HTR-8/SVneo (cell line): ENCODE measurements at regions not wholly inside any gene's neighbourhood (a gene's known extent, or its start where the extent isn't known, plus 50 kb on each side); places are given as distances from the start of the nearest gene placed in this dataset.
A peak's percentile ranks its signal among the peaks of the same experiment; 100 is the strongest.

Experiments used
- DNase-seq: peaks from one replicate; pipeline ENCODE4 v3.0.0; 2011; ENCODE audit warnings: low spot score, mixed read lengths; ENCODE audit not compliant: insufficient read length
- FAIRE-seq: peaks from 2 replicates; lab custom pipeline; 2011; peaks lifted over from hg19 to GRCh38; lab: Jason Lieb, UNC

GRCh38 chr11:45556851-45557707, 108.3 kb downstream of the CHST1 start:
- DNase-seq (no peak), FAIRE-seq (no peak)

- DNase-seq: no peak
- FAIRE-seq: no peak
Observed at GRCh38 chr11:45554230-45554967, 111.0 kb downstream of the CHST1 start.

GRCh38 chr11:45553383-45553936, 112.0 kb downstream of the CHST1 start:
- no peak for FAIRE-seq
- DNase-seq: no peak

- FAIRE-seq (no peak), DNase-seq (no peak)
Observed at GRCh38 chr11:45551191-45551713, 114.2 kb downstream of the CHST1 start.

GRCh38 chr11:45549257-45549656, 116.2 kb downstream of the CHST1 start:
- no peak for FAIRE-seq
- no peak for DNase-seq

- DNase-seq (no peak), FAIRE-seq (no peak)
Observed at GRCh38 chr11:45546366-45546765, 119.1 kb downstream of the CHST1 start.

GRCh38 chr11:45544826-45545225, 120.6 kb downstream of the CHST1 start:
- DNase-seq (no peak), FAIRE-seq (no peak)

GRCh38 chr11:45543808-45544422, 121.5 kb downstream of the CHST1 start:
- FAIRE-seq (no peak), DNase-seq (peak; percentile 19)

- DNase-seq (no peak), FAIRE-seq (no peak)
Observed at GRCh38 chr11:45543081-45543480, 122.3 kb downstream of the CHST1 start.

- FAIRE-seq (no peak), DNase-seq (no peak)
Observed at GRCh38 chr11:45541693-45542434, 123.6 kb downstream of the CHST1 start.

GRCh38 chr11:45538939-45539338, 126.5 kb downstream of the CHST1 start:
- DNase-seq (no peak), FAIRE-seq (no peak)

- DNase-seq: no peak
- no peak for FAIRE-seq
Observed at GRCh38 chr11:45538363-45538762, 127.1 kb downstream of the CHST1 start.

- FAIRE-seq (no peak), DNase-seq (no peak)
Observed at GRCh38 chr11:45537614-45538013, 127.8 kb downstream of the CHST1 start.

- no peak for FAIRE-seq
Observed at GRCh38 chr11:45535033-45535432, 130.4 kb downstream of the CHST1 start.

GRCh38 chr11:45534132-45534531, 131.3 kb downstream of the CHST1 start:
- DNase-seq (no peak), FAIRE-seq (no peak)

More at GRCh38 chr11:45535033-45535432, 130.4 kb downstream of the CHST1 start:
- DNase-seq: no peak

- FAIRE-seq: no peak
- no peak for DNase-seq
Observed at GRCh38 chr11:45532546-45532945, 132.9 kb downstream of the CHST1 start.

GRCh38 chr11:45530776-45531175, 134.6 kb downstream of the CHST1 start:
- no peak for DNase-seq
- no peak for FAIRE-seq

GRCh38 chr11:45530111-45530510, 135.3 kb downstream of the CHST1 start:
- FAIRE-seq (no peak), DNase-seq (no peak)

GRCh38 chr11:45528435-45528834, 137.0 kb downstream of the CHST1 start:
- no peak for FAIRE-seq
- no peak for DNase-seq

GRCh38 chr11:45527898-45528297, 137.5 kb downstream of the CHST1 start:
- DNase-seq (no peak), FAIRE-seq (no peak)
